Effector memory CD8-positive, alpha-beta T cell (primary cell): ENCODE measurements at regions not wholly inside any gene's neighbourhood (a gene's known extent, or its start where the extent isn't known, plus 50 kb on each side); places are given as distances from the start of the nearest gene placed in this dataset.
"Not testable (repeated sequence)": the region's sequence is repeated elsewhere in the genome, so short reads cannot be mapped to it uniquely, and the experiment has no call there.

Experiments used
- ATAC-seq: fragments of 150-1000 bp; cut with Tn5 transposase; replicated peaks from 2 replicates; pipeline ENCODE4 v1.10.0; 2021; ENCODE audit warnings: mild to moderate bottlenecking, moderate library complexity
- DNase-seq, 3 experiments: peaks; one replicate each; pipeline ENCODE4 v3.0.0; 2021
- H3K27ac Mint-ChIP-seq, 2 donors: one replicate each; pipeline ENCODE4 v1.8.0; 2022; ENCODE audit warnings: mild to moderate bottlenecking in 2 of 2, mixed read lengths in 2 of 2, moderate library complexity in 2 of 2
- H3K27me3 Mint-ChIP-seq, 2 donors: one replicate each; pipeline ENCODE4 v1.8.0; 2022; ENCODE audit warnings: mixed read lengths in 2 of 2
- H3K36me3 Mint-ChIP-seq: one replicate; pipeline ENCODE4 v1.8.0; 2022; ENCODE audit warnings: mild to moderate bottlenecking, moderate library complexity, mixed read lengths; ENCODE audit not compliant: insufficient read depth
- H3K4me1 Mint-ChIP-seq, 2 donors: one replicate each; pipeline ENCODE4 v1.8.0; 2022; ENCODE audit warnings: low read depth in 2 of 2, mixed read lengths in 2 of 2
- H3K4me3 Mint-ChIP-seq, 2 donors: one replicate each; pipeline ENCODE4 v1.8.0; 2022; ENCODE audit warnings: mild to moderate bottlenecking in 2 of 2, mixed read lengths in 2 of 2, moderate library complexity in 2 of 2
- H3K9me3 Mint-ChIP-seq, 2 donors: one replicate each; pipeline ENCODE4 v1.8.0; 2022; ENCODE audit warnings: mixed read lengths in 2 of 2

DNA sequence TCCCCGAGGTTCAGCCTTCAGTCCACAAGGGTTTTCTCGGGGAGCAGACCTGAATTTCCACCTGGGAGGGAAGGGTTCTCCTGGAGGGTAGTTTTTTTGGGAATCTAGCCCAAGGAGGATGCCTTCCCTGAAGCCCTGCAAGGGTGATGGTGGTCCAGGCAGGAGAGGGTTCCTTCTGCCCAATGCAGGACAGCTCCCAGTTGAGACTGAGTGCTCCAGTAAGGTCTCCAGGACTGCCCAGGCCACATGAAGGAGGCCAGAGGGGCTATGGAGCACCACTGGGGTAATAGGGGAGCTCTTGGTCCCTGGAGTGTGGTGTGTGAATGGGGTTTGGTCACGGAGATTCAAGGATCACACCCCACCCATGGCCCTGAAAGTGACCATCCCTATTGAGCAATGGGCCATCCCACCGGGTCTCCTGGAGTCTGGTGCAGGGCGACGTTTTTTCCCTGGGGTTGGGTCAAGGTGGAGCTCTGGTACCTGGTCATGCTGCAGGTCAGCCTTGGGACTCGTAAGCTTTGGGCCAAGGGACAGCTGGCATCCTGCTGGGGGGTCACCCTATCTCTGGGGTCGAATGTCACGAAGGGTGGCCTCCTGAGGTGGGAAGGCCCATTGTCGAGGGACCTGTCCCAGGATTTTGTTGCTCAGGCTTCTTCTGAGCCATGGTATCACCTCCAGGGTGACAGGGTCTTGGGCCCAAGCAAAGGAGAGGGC is 196.5 kb downstream of the UBE3A start:
- Mint-ChIP-seq H3K4me3 (no peak overlapping the region), H3K9me3 (peaks cover 3 to 10% of the 10 kb centered on the region in 2 donors), H3K27me3 (no peaks in the 10 kb centered on the region), H3K27ac (no peak overlapping the region), H3K4me1 (no peaks in the 10 kb centered on the region), H3K36me3 (no peaks in the 10 kb centered on the region)
- ATAC-seq: no peak
- DNase-seq: no peak

DNA sequence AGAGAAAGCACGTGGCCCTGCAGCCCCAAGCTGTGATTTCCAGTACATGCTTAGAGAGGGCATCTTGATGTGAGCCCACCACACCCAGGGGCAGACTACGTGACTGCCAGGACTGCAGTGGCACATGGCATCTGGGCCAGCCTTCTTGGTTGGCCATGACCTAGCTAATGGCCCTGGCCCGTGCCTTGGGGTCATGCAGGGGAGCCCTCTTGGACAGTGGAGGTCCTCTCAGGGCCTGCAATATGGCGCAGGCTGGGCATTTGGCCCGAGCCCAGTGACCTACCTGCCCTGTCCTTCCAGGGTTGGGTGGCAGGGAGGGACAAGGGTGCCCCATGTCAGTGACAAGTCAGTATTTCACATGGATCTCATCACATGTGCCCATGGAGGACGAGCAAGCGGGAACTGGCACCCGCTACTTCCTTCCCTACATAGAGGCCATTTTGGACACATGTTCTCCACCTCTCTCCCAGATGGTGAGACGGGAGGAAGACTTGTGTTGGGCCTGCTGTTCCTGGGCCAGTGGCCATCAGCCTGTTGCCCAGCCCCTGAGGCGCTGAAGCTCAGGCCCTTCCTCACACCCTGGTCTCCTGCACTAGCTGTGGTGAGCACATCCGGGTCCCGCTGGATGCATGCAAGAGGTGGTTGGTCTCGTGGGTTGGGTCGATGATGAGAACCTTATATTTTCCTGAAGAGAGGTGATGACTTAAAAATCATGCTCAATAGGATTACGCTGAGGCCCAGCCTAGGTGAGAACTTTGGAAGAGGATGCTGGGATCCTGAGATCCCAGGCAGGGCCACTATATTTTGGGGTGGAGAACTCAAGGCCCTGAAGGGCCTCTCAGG is 195.6 kb downstream of the UBE3A start:
- ATAC-seq (no peak), DNase-seq (no peak)
- H3K4me3 Mint-ChIP-seq: no peak overlapping the region
- no peaks in the 10 kb centered on the region for H3K4me1 Mint-ChIP-seq
- no peaks in the 10 kb centered on the region for H3K27me3 Mint-ChIP-seq
- H3K27ac Mint-ChIP-seq: no peak overlapping the region
- H3K9me3 Mint-ChIP-seq: peaks cover 3 to 10% of the 10 kb centered on the region in 2 donors
- no peaks in the 10 kb centered on the region for H3K36me3 Mint-ChIP-seq

DNA sequence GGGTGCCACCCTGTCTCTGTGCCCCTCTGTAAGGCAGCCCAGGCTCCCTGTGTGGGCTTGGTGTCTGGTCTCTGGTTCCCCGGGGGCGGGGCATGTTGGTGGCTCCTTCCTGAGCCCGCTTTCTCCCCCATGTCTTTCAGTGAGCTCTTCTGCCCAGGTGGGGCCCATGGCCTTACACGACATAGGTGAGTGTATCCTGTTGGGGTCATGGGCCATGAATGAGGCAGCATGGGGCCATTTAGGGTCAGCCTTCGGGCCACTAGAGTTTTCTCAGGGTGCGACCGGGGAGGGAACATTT is 195.1 kb downstream of the UBE3A start:
- H3K36me3 Mint-ChIP-seq: no peaks in the 10 kb centered on the region
- no peak overlapping the region for H3K4me3 Mint-ChIP-seq
- peaks cover 3 to 10% of the 10 kb centered on the region in 2 donors for H3K9me3 Mint-ChIP-seq
- ATAC-seq (no peak), DNase-seq (no peak)
- no peaks in the 10 kb centered on the region for H3K27me3 Mint-ChIP-seq
- H3K4me1 Mint-ChIP-seq: no peaks in the 10 kb centered on the region
- H3K27ac Mint-ChIP-seq: no peak overlapping the region

DNA sequence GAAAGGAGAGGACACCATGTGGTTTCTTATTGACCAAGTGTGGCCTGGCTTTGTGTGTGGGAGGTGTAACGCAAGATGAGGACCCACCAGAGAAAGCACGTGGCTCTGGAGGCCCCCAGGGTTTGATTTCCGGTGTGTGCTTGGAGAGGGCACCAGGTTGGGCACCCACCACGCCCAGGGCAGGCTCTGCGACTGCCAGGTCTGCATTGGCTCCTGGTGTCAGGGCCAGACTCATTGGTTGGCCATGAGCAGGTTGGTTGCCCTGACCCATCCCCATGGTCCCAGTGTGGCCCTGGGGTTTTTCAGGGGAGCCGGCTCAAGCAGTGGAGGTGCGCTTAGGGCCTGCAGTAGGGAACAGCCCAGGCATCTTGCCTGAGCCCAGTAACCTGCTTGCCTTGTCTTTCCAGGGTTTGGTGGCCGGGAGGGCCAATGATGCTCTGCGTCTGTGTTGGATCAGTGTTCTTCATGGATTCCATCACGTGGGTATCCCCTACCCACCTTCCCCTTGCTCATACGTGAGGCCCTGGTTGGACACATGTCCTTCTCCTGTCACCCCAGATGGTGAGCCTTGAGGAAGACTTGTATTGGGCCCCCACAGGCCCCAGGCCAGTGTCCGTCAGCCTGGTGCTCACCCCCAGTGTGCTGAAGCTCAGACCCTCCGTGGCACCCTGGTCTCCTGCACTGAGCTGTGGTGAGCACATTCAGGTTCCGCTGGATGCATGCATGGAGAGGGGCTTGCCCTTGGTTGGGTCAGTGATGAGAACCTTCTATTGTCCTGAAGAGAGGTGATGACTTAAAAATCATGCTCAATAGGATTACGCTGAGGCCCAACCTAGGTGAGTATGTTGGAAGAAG is 193.9 kb downstream of the UBE3A start:
- no peaks in the 10 kb centered on the region for H3K27me3 Mint-ChIP-seq
- H3K4me1 Mint-ChIP-seq: no peaks in the 10 kb centered on the region
- no peak for DNase-seq
- ATAC-seq: no peak
- no peak overlapping the region for H3K4me3 Mint-ChIP-seq
- H3K9me3 Mint-ChIP-seq: peaks cover 3 to 10% of the 10 kb centered on the region in 2 donors
- no peak overlapping the region for H3K27ac Mint-ChIP-seq
- peaks cover 3% of the 10 kb centered on the region for H3K36me3 Mint-ChIP-seq

DNA sequence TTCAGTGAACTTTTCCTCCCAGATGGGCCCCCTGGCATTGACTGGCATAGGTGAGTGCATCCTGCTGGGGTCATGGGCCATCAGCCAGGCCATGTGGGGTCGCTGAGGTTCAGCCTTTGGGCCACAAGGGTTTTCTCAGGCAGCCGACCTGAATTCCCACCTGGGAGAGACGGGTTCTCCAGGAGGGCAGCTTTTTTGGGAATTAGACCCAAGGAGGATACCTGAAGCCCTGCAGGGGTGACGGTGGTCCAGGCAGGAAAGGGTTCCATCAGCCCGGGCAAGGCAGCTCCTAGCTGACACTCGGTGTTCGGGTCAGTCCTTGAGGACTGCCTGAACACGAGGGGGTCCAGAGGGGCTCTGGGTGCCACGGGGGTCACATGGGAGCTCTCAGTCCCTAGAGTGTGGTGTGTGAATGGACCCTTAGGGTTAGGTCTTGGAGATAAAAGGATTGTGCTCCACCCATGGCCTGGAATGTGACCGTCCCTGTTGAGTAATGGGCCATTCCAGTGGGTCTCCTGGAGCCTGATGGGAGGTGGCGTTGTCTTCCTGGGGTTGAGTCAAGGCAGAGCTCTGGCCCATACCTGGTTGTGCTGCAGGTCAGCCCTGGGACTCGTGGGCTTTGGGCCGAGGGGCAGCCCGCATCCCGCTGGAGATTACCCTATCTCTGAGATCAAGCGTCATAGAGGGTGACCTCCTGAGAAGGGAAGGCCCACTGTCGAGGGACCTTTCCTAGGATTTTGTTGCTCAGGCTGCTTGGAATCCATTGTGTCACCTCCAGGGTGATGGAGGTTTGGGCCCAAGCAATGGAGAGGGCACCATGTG is 192.8 kb downstream of the UBE3A start:
- no peak overlapping the region for H3K27ac Mint-ChIP-seq
- peaks cover 3% of the 10 kb centered on the region for H3K36me3 Mint-ChIP-seq
- DNase-seq (no peak), ATAC-seq (no peak)
- H3K9me3 Mint-ChIP-seq: peaks cover 3 to 10% of the 10 kb centered on the region in 2 donors
- H3K4me3 Mint-ChIP-seq: no peak overlapping the region
- H3K27me3 Mint-ChIP-seq: no peaks in the 10 kb centered on the region
- H3K4me1 Mint-ChIP-seq: no peaks in the 10 kb centered on the region

DNA sequence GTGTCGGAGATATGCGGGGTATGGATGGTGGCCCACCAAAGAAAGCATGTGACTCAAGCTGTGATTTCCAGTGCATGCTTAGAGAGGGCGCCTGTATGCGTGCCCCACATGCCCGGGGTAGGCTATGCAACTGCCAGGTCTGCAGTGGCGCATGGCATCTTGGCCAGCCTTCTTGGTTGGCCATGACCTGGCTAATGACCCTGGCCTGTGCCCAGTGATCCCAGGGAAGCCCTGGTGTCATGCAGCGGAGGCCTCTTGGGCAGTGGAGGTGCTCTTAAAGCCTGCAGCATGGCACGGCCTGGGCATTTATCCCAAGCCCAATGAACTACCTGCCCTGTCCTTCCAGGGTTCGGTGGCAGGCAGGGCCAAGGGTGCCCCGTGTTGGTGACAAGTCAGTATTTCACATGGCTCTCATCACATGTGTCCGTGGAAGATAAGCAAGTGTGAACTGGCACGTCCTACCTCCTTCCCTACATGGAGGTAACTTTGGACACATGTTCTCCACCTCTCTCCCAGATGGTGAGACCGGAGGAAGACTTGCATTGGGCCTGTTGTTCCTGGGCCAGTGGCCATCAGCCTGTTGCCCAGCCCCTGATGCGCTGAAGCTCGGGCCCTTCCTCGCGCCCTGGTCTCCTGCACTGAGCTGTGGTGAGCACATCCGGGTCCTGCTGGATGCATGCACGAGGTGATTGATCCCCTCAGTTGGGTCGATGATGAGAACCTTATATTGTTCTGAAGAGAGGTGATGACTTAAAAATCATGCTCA is 192.0 kb downstream of the UBE3A start:
- Mint-ChIP-seq H3K36me3 (peaks cover 3% of the 10 kb centered on the region), H3K27ac (no peak overlapping the region), H3K9me3 (peaks cover 3 to 10% of the 10 kb centered on the region in 2 donors), H3K4me3 (no peak overlapping the region), H3K27me3 (no peaks in the 10 kb centered on the region), H3K4me1 (no peaks in the 10 kb centered on the region)
- ATAC-seq (no peak), DNase-seq (no peak)

DNA sequence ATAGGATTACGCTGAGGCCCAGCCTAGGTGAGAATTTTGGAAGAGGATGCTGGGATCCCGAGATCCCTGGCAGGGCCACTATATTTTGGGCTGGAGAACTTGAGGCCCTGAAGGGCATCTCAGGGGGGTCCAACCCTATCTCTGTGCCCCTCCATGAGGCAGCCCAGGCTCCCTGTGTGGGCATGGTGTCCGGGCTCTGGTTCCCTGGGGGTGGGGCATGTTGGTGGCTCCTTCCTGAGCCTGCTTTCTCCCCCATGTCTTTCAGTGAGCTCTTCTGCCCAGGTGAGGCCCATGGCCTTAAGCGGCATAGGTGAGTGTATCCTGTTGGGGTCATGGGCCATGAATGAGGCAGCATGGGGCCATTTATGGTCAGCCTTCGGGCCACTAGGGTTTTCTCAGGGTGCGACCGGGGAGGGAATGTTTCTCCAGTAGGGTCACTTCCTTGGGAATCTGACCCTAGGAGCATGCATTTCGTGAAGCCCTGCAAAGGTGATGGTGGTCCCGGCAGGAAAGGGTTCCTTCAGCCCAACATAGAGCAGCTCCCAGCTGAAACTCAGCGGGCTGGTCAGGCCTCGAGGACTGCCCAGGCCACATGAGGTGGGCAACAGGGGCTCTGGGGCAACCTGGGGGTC is 191.3 kb downstream of the UBE3A start:
- Mint-ChIP-seq H3K4me3 (no peak overlapping the region), H3K27ac (no peak overlapping the region), H3K36me3 (peaks cover 3% of the 10 kb centered on the region), H3K27me3 (no peaks in the 10 kb centered on the region), H3K4me1 (no peaks in the 10 kb centered on the region), H3K9me3 (peaks cover 3 to 10% of the 10 kb centered on the region in 2 donors)
- DNase-seq: no peak
- ATAC-seq: no peak

DNA sequence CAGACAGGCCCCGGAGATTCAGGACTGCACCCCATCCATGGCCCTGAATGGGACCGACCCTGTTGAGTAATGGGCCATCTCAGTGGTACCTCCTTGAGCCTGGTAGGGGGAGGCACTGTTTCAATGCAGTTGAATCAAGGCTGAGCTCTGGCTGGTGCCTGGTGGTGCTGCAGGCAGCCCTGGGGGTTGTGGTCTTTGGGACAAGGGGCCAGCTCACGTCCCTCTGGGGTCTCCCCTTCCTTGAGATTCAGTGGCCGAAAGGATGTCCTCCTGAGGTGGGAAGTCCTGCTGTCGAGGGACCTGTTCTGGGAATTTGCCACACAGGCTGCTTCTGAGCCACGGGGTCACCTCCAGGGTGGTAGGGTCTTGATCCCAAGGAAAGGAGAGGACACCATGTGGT is 190.7 kb downstream of the UBE3A start:
- H3K9me3 Mint-ChIP-seq: peaks cover 3 to 10% of the 10 kb centered on the region in 2 donors
- H3K27ac Mint-ChIP-seq, DNase-seq, H3K36me3 Mint-ChIP-seq, H3K27me3 Mint-ChIP-seq, H3K4me3 Mint-ChIP-seq, ATAC-seq, H3K4me1 Mint-ChIP-seq: not testable (repeated sequence)

DNA sequence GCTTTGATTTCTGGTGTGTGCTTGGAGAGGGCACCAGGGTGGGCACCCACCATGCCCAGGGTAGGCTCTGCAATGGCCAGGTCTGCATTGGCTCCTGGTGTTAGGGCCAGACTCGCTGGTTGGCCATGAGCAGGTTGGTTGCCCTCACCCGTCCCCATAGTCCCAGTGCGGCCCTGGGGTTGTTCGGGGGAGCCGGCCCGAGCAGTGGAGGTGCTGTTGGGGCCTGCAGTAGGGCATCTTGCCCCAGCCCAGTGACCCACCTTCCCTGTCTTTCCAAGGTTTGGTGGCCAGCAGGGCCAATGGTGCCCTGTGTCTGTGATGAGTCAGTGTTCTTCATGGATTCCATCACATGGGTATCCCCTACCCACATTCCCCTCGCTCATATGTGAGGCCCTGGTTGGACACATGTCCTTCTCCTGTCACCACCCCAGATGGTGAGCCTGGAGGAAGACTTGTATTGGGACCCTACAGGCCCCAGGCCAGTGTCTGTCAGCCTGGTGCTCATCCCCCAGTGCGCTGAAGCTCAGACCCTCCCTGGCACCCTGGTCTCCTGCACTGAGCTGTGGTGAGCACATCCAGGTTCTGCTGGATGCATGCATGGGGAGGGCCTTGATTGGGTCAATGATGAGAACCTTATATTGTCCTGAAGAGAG is 190.1 kb downstream of the UBE3A start:
- no peak overlapping the region for H3K4me3 Mint-ChIP-seq
- H3K4me1 Mint-ChIP-seq: no peaks in the 10 kb centered on the region
- no peaks in the 10 kb centered on the region for H3K27me3 Mint-ChIP-seq
- peaks cover 3 to 4% of the 10 kb centered on the region in 2 donors for H3K9me3 Mint-ChIP-seq
- no peak overlapping the region for H3K27ac Mint-ChIP-seq
- ATAC-seq (no peak), DNase-seq (no peak)
- H3K36me3 Mint-ChIP-seq: peaks cover 3% of the 10 kb centered on the region

DNA sequence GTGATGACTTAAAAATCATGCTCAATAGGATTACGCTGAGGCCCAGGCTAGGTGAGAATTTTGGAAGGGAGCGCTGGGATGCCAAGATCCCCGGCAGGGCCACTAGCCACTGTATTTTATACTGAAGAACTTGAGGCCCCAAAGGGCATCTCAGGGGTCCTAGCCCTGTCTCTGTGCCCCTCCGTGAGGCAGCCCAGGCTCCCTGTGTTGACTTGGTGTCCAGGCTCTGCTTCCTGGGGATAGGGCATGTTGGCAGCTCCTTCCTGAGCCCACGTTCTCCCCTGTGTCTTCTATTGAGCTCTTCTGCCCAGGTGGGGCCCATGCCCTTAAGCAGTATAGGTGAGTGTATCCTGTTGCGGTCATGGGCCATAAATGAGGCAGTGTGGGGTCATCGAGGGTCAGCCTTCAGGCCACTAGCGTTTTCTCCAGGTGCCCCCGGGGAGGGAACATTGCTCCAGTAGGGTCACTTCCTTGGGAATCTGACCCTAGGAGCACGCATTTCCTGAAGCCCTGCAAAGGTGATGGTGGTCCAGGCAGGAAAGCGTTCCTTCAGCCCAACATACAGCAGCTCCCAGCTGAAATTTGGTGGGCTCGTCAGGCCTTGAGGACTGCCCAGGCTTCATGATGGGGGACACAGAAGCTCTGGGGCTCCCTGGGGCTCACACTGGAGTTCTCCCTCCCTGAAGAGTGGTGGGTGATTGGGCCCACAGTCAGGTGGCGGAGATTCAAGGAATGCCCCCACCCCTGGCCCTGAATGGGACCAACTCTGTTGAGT is 189.4 kb downstream of the UBE3A start:
- Mint-ChIP-seq H3K9me3 (peaks cover 3 to 6% of the 10 kb centered on the region in 2 donors), H3K36me3 (peaks cover 3% of the 10 kb centered on the region), H3K4me3 (no peak overlapping the region), H3K27ac (no peak overlapping the region), H3K27me3 (no peaks in the 10 kb centered on the region), H3K4me1 (no peaks in the 10 kb centered on the region)
- ATAC-seq (no peak), DNase-seq (no peak)

DNA sequence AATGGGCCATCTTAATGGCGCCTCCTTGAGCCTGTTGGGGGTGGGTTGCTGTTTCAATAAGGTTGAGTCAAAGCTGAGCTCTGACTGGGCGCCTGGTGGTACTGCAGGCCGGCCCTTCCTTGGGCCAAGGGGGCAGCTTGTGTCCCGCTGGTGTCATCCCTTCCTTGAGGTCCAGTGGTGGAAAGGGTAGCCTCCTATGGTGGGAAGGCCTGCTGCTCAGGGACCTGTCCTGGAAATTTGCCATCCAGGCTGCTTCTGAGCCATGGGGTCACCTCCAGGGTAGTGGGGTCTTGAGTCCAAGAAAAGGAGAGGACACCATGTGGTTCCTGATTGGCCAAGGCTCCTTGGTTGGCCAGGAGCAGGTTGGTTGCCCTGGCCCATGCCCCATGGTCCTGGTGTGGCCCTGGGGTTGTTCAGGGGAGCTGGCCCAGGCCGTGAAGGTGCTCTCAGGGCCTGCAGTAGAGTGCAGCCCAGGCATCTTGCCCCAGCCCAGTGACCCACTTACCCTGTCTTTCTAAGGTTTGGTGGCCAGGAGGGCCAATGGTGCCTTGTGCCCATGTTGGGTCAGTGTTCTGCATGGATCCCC is 188.7 kb downstream of the UBE3A start:
- Mint-ChIP-seq H3K4me1 (no peaks in the 10 kb centered on the region), H3K27ac (no peak overlapping the region), H3K4me3 (no peak overlapping the region), H3K36me3 (peaks cover 3% of the 10 kb centered on the region), H3K9me3 (peaks cover 4 to 9% of the 10 kb centered on the region in 2 donors), H3K27me3 (no peaks in the 10 kb centered on the region)
- no peak for ATAC-seq
- DNase-seq: no peak
